OCI-LY1 (cell line): ENCODE measurements at regions not wholly inside any gene's neighbourhood (a gene's known extent, or its start where the extent isn't known, plus 50 kb on each side); places are given as distances from the start of the nearest gene placed in this dataset.

ENCODE experiments used
- CTCF ChIP-seq: fragments of 200-600 bp; sonication (generic), shearing (Covaris generic); IDR thresholded peaks from 2 replicates; pipeline ENCODE4 v1.5.1; 2017; ENCODE audit warnings: mild to moderate bottlenecking, antibody characterized with exemption, low read length, moderate library complexity, mixed read lengths
- EZH2 ChIP-seq: fragments of 200-600 bp; sonication (generic), shearing (Covaris generic); IDR thresholded peaks from 2 replicates; pipeline ENCODE4 v1.8.0; 2017; ENCODE audit warnings: borderline replicate concordance, mixed run types, mild to moderate bottlenecking, antibody characterized with exemption, low read length, moderate library complexity, mixed read lengths

- no peak for TF ChIP-seq CTCF
- TF ChIP-seq EZH2, result no peak
Measured at GRCh38 chr4:148944136-148944838, 502.1 kb upstream of the NR3C2 start.
